GM12878 (cell line): ENCODE measurements at regions not wholly inside any gene's neighbourhood (a gene's known extent, or its start where the extent isn't known, plus 50 kb on each side); places are given as distances from the start of the nearest gene placed in this dataset.

Experiments used
- ATAC-seq: fragments of 200-7000 bp; cut with Tn5 transposase; 3 replicates; pipeline ENCODE4 v1.9.1; 2020; ENCODE audit warnings: mild to moderate bottlenecking, moderate library complexity
- BruUV-seq: library from RNA; stranded (reverse); fragments of 400-500 nt; replicated peaks from 2 replicates; lab custom pipeline; 2021; lab: Mats Ljungman, UMichigan
- CTCF ChIA-PET: fragments of 300-600 bp; sonication (Branson Sonifier 250); formaldehyde crosslinking; extraction: SDS; loops from one replicate; lab custom pipeline; 2021; ENCODE audit warnings: inconsistent platforms; lab: Yijun Ruan, JAX
- POLR2A ChIA-PET: fragments of 350-600 bp; formaldehyde crosslinking; extraction: SDS; loops from one replicate; lab custom pipeline; 2021; ENCODE audit warnings: inconsistent platforms; lab: Charles Lee
- RAD21 ChIA-PET: fragments of 300-600 bp; sonication (Branson Sonifier 250); formaldehyde crosslinking; loops from one replicate; lab custom pipeline; 2023; ENCODE audit warnings: antibody characterized with exemption; ENCODE audit not compliant: unreplicated experiment; lab: Charles Lee
- SMC1A ChIA-PET: fragments of 300-600 bp; sonication (Branson Sonifier 250); formaldehyde crosslinking; loops from one replicate; lab custom pipeline; 2023; ENCODE audit not compliant: unreplicated experiment, uncharacterized antibody; lab: Charles Lee
- DNase-seq: peaks from one replicate; pipeline ENCODE4 v3.0.0-alpha.2; 2011; ENCODE audit warnings: low read depth, low spot score
- FAIRE-seq: peaks from 3 replicates; lab custom pipeline; 2011; peaks lifted over from hg19 to GRCh38; lab: Jason Lieb, UNC
- H2AFZ ChIP-seq: 2 replicates; pipeline ENCODE4 v1.6.0; 2011; ENCODE audit warnings: low read depth, low read length, control low read depth; ENCODE audit not compliant: control insufficient read depth
- H3K27ac ChIP-seq: 2 replicates; pipeline ENCODE4 v1.5.1; 2011; ENCODE audit warnings: control low read depth; ENCODE audit not compliant: control insufficient read depth, insufficient read depth
- H3K27me3 ChIP-seq, 2 experiments: replicated peaks in 1 of 2; 2 replicates each; pipeline versions ENCODE4 v1.6.0 to v1.6.1; 2011; ENCODE audit warnings: low read length in 1 of 2; ENCODE audit not compliant: control insufficient read depth in 2 of 2, insufficient read depth in 2 of 2
- H3K36me3 ChIP-seq, 2 experiments: 2 replicates each; pipeline ENCODE4 v1.5.1; 2011; ENCODE audit warnings: low read length in 1 of 2; ENCODE audit not compliant: control insufficient read depth in 2 of 2, insufficient read depth in 2 of 2
- H3K4me1 ChIP-seq: 2 replicates; pipeline ENCODE4 v1.6.1; 2011; ENCODE audit warnings: mild to moderate bottlenecking, low read length, moderate library complexity, mixed read lengths; ENCODE audit not compliant: control insufficient read depth, insufficient read depth
- H3K4me2 ChIP-seq: 2 replicates; pipeline ENCODE4 v1.6.0; 2011; ENCODE audit warnings: control low read depth; ENCODE audit not compliant: control insufficient read depth, insufficient read depth
- H3K4me3 ChIP-seq: fragments of 200-600 bp; sonication (generic); 2 replicates; pipeline ENCODE4 v1.5.1; 2016
- H3K79me2 ChIP-seq: 2 replicates; pipeline ENCODE4 v1.6.0; 2011; ENCODE audit warnings: low read length; ENCODE audit not compliant: control insufficient read depth, insufficient read depth
- H3K9ac ChIP-seq: 2 replicates; pipeline ENCODE4 v1.8.0; 2011; ENCODE audit warnings: low read length, control low read depth, mixed read lengths; ENCODE audit not compliant: control insufficient read depth, insufficient read depth
- H3K9me3 ChIP-seq: replicated peaks from 3 replicates; pipeline ENCODE4 v1.5.1; 2011; ENCODE audit warnings: mild to moderate bottlenecking, low read length; ENCODE audit not compliant: control insufficient read depth, insufficient read depth
- H4K20me1 ChIP-seq: 2 replicates; pipeline ENCODE4 v1.6.0; 2011; ENCODE audit not compliant: control insufficient read depth, insufficient read depth
- CBX3 ChIP-seq: fragments of 200-600 bp; sonication (generic); IDR thresholded peaks from 2 replicates; pipeline ENCODE4 v1.6.1; 2016; ENCODE audit warnings: low read depth, borderline replicate concordance
- FOS ChIP-seq: IDR thresholded peaks from 3 replicates; pipeline ENCODE4 v1.6.1; 2011; ENCODE audit warnings: borderline replicate concordance; ENCODE audit not compliant: insufficient read length; ENCODE audit errors: extremely low read depth
- HDGF ChIP-seq: fragments of 450-650 bp; IDR thresholded peaks from 2 replicates; pipeline ENCODE4 v1.6.1; 2016; ENCODE audit warnings: antibody characterized with exemption
- KLF5 ChIP-seq: fragments of 450-650 bp; IDR thresholded peaks from 2 replicates; pipeline ENCODE4 v1.6.1; 2014; ENCODE audit warnings: mild to moderate bottlenecking; ENCODE audit not compliant: partially characterized antibody
- RFX5 ChIP-seq: IDR thresholded peaks from 2 replicates; pipeline ENCODE4 v1.6.1; 2011; ENCODE audit warnings: low read depth, low read length, improper control_type of control experiment
- SMAD5 ChIP-seq: IDR thresholded peaks from 2 replicates; pipeline ENCODE4 v1.6.1; 2016; ENCODE audit warnings: antibody characterized with exemption, low read depth
- SUPT20H ChIP-seq: IDR thresholded peaks from 2 replicates; pipeline ENCODE4 v1.6.1; 2011; ENCODE audit warnings: low read depth, mild to moderate bottlenecking, low read length, moderate library complexity, borderline replicate concordance; ENCODE audit not compliant: control insufficient read depth
- ZNF207 ChIP-seq: fragments of 450-650 bp; IDR thresholded peaks from 2 replicates; pipeline ENCODE4 v1.6.1; 2014; ENCODE audit warnings: antibody characterized with exemption, mild to moderate bottlenecking, borderline replicate concordance
- ZZZ3 ChIP-seq: IDR thresholded peaks from 2 replicates; pipeline ENCODE4 v1.6.1; 2011; ENCODE audit warnings: low read depth; ENCODE audit not compliant: control insufficient read depth, insufficient read length
- in situ Hi-C: fragments of 300-500 bp; cut with MboI; formaldehyde crosslinking; loops from 9 replicates; pipeline ENCODE4 v1.14.3; 2018; ENCODE audit warnings: mixed read lengths
- intact Hi-C: fragments of 100-400 bp; cut with micrococcal nuclease; formaldehyde crosslinking; loops from one replicate; pipeline ENCODE4 v1.14.2; 2022; ENCODE audit not compliant: unreplicated experiment
- TF ChIP-seq, protein P1 (sequence below): fragments of 450-650 bp; formaldehyde crosslinking; IDR thresholded peaks from 2 replicates; pipeline ENCODE4 v1.5.0; 2022; ENCODE audit warnings: mild to moderate bottlenecking, missing genetic modification characterization
- TF ChIP-seq, protein P2 (sequence below): fragments of 450-650 bp; IDR thresholded peaks from 2 replicates; pipeline ENCODE4 v1.6.1; 2017; ENCODE audit warnings: borderline replicate concordance
- TF ChIP-seq, protein P3 (sequence below): fragments of 450-650 bp; IDR thresholded peaks from 2 replicates; pipeline ENCODE4 v1.6.1; 2016; ENCODE audit warnings: mild to moderate bottlenecking
- TF ChIP-seq, protein P4 (sequence below): IDR thresholded peaks from 2 replicates; pipeline ENCODE4 v1.6.1; 2011; ENCODE audit warnings: borderline replicate concordance, low read depth, mild to moderate bottlenecking, moderate library complexity, low read length; ENCODE audit not compliant: insufficient read depth, poor library complexity, severe bottlenecking

GRCh38 chr11:90536301-90536700, 313.5 kb upstream of the CHORDC1 start (continued):
- TF ChIP-seq, protein P1, sequence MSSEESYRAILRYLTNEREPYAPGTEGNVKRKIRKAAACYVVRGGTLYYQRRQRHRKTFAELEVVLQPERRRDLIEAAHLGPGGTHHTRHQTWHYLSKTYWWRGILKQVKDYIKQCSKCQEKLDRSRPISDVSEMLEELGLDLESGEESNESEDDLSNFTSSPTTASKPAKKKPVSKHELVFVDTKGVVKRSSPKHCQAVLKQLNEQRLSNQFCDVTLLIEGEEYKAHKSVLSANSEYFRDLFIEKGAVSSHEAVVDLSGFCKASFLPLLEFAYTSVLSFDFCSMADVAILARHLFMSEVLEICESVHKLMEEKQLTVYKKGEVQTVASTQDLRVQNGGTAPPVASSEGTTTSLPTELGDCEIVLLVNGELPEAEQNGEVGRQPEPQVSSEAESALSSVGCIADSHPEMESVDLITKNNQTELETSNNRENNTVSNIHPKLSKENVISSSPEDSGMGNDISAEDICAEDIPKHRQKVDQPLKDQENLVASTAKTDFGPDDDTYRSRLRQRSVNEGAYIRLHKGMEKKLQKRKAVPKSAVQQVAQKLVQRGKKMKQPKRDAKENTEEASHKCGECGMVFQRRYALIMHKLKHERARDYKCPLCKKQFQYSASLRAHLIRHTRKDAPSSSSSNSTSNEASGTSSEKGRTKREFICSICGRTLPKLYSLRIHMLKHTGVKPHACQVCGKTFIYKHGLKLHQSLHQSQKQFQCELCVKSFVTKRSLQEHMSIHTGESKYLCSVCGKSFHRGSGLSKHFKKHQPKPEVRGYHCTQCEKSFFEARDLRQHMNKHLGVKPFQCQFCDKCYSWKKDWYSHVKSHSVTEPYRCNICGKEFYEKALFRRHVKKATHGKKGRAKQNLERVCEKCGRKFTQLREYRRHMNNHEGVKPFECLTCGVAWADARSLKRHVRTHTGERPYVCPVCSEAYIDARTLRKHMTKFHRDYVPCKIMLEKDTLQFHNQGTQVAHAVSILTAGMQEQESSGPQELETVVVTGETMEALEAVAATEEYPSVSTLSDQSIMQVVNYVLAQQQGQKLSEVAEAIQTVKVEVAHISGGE (CRISPR knock-in tag): no peak
- no peak for TF ChIP-seq CBX3
- TF ChIP-seq KLF5: no peak
- no peak for TF ChIP-seq ZZZ3
- TF ChIP-seq FOS: no peak
- TF ChIP-seq, all 136 proteins: peak for 0

- Histone ChIP-seq H3K9me3 (no peaks in the 10 kb centered on the region), H3K79me2 (no peaks in the 10 kb centered on the region), H3K4me3 (no peak overlapping the region), H3K36me3 (no peaks in the 10 kb centered on the region), H3K27me3 (no peaks in the 10 kb centered on the region), H3K4me2 (no peak overlapping the region), H4K20me1 (no peaks in the 10 kb centered on the region), H3K4me1 (no peaks in the 10 kb centered on the region), H2AFZ (no peak overlapping the region), H3K9ac (no peak overlapping the region), H3K27ac (no peak overlapping the region)
- no peak for DNase-seq
- in situ Hi-C loops: no loop called here
- TF ChIP-seq HDGF (no peak), RFX5 (no peak), ZNF207 (no peak), SUPT20H (no peak), SMAD5 (no peak)
- TF ChIP-seq, protein P2, sequence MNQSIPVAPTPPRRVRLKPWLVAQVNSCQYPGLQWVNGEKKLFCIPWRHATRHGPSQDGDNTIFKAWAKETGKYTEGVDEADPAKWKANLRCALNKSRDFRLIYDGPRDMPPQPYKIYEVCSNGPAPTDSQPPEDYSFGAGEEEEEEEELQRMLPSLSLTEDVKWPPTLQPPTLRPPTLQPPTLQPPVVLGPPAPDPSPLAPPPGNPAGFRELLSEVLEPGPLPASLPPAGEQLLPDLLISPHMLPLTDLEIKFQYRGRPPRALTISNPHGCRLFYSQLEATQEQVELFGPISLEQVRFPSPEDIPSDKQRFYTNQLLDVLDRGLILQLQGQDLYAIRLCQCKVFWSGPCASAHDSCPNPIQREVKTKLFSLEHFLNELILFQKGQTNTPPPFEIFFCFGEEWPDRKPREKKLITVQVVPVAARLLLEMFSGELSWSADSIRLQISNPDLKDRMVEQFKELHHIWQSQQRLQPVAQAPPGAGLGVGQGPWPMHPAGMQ: no peak
- TF ChIP-seq, protein P3, sequence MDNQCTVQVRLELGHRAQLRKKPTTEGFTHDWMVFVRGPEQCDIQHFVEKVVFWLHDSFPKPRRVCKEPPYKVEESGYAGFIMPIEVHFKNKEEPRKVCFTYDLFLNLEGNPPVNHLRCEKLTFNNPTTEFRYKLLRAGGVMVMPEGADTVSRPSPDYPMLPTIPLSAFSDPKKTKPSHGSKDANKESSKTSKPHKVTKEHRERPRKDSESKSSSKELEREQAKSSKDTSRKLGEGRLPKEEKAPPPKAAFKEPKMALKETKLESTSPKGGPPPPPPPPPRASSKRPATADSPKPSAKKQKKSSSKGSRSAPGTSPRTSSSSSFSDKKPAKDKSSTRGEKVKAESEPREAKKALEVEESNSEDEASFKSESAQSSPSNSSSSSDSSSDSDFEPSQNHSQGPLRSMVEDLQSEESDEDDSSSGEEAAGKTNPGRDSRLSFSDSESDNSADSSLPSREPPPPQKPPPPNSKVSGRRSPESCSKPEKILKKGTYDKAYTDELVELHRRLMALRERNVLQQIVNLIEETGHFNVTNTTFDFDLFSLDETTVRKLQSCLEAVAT: no peak
- TF ChIP-seq, protein P4, sequence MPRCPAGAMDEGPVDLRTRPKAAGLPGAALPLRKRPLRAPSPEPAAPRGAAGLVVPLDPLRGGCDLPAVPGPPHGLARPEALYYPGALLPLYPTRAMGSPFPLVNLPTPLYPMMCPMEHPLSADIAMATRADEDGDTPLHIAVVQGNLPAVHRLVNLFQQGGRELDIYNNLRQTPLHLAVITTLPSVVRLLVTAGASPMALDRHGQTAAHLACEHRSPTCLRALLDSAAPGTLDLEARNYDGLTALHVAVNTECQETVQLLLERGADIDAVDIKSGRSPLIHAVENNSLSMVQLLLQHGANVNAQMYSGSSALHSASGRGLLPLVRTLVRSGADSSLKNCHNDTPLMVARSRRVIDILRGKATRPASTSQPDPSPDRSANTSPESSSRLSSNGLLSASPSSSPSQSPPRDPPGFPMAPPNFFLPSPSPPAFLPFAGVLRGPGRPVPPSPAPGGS: no peak
- intact Hi-C loops: no loop called here
- RAD21 ChIA-PET: no interaction called here
- SMC1A ChIA-PET: interaction anchor here (0.6 kb wide), 1 partner anchor 33 kb away, joined by 3 read pairs; no protein-coding TSS in a partner anchor
- POLR2A ChIA-PET: no interaction called here
- no TSS peak for BruUV-seq
- ATAC-seq: no peak
- no peak for FAIRE-seq
- CTCF ChIA-PET: no interaction called here
These were observed 309.3 kb upstream of the CHORDC1 start for GRCh38 chr11:90532125-90532524.
